Mucosa of descending colon (tissue), 3 donors: ENCODE measurements at regions not wholly inside any gene's neighbourhood (a gene's known extent, or its start where the extent isn't known, plus 50 kb on each side); places are given as distances from the start of the nearest gene placed in this dataset.
"Not testable (repeated sequence)": the region's sequence is repeated elsewhere in the genome, so short reads cannot be mapped to it uniquely, and the experiment has no call there.

Experiments used
- ATAC-seq: fragments of 200-7000 bp; cut with Tn5 transposase; one replicate; pipeline ENCODE4 v1.9.1; 2020; ENCODE audit warnings: mild to moderate bottlenecking, moderate library complexity
- DNase-seq, 3 donors: peaks; one replicate each; pipeline ENCODE4 v3.0.0-alpha.2; 2020
- H3K36me3 ChIP-seq: fragments of 200-600 bp; one replicate; pipeline ENCODE4 v1.8.0; 2021; ENCODE audit warnings: low read depth, mild to moderate bottlenecking
- H3K4me1 ChIP-seq: fragments of 200-600 bp; one replicate; pipeline ENCODE4 v1.8.0; 2021; ENCODE audit warnings: low read depth, mild to moderate bottlenecking
- H3K4me3 ChIP-seq: fragments of 200-600 bp; one replicate; pipeline ENCODE4 v1.8.0; 2021; ENCODE audit warnings: mild to moderate bottlenecking
- H3K9me3 ChIP-seq: fragments of 200-600 bp; one replicate; pipeline ENCODE4 v1.8.0; 2021; ENCODE audit warnings: mild to moderate bottlenecking
- CTCF ChIP-seq: fragments of 200-600 bp; IDR thresholded peaks from one replicate; pipeline ENCODE4 v1.8.0; 2022; ENCODE audit warnings: antibody characterized with exemption, mild to moderate bottlenecking
- intact Hi-C, 2 donors: fragments of 100-400 bp; cut with DNase I in 1 of 2; cut with micrococcal nuclease in 1 of 2; formaldehyde crosslinking; loops; one replicate each; pipeline versions ENCODE4 v1.11.0 to v1.11.1; 2022; cut with DNase I, micrococcal nuclease
- donor health status: DM: no; HTN: no; CAD: no; lungs with moderate emphysema.
- donor health status: DM: no; HTN: no; CAD: no.
- donor health status: DM: no; HTN: yes; CAD: no.

GRCh38 chr13:68708336-68708908 lies 1399.2 kb upstream of the ATXN8OS start:
- no peak overlapping the region for H3K4me3 ChIP-seq
- no peaks in the 10 kb centered on the region for H3K4me1 ChIP-seq
- ATAC-seq, result no peak

GRCh38 chr13:68706044-68706443 lies 1401.6 kb upstream of the ATXN8OS start:
- DNase-seq, intact Hi-C loops, H3K4me3 ChIP-seq, H3K36me3 ChIP-seq, H3K4me1 ChIP-seq, ATAC-seq, H3K9me3 ChIP-seq: not testable (repeated sequence)

More at GRCh38 chr13:68708336-68708908, 1399.2 kb upstream of the ATXN8OS start:
- Histone ChIP-seq H3K9me3 (no peaks in the 10 kb centered on the region), H3K36me3 (no peaks in the 10 kb centered on the region)
- intact Hi-C loops, result no loop called here
- no peak for TF ChIP-seq CTCF
- no peak for DNase-seq

- no peak for TF ChIP-seq CTCF
- H3K4me1 ChIP-seq, result no peaks in the 10 kb centered on the region
- H3K4me3 ChIP-seq, result no peak overlapping the region
- no peaks in the 10 kb centered on the region for H3K36me3 ChIP-seq
- intact Hi-C loops, result no loop called here
- no peak for ATAC-seq
- H3K9me3 ChIP-seq, result no peaks in the 10 kb centered on the region
- DNase-seq, result no peak
These were observed 1410.1 kb upstream of the ATXN8OS start for GRCh38 chr13:68697551-68697950.

- intact Hi-C loops, result no loop called here
These were observed 1410.7 kb upstream of the ATXN8OS start for GRCh38 chr13:68696907-68697306.

GRCh38 chr13:68692049-68692448 lies 1415.6 kb upstream of the ATXN8OS start:
- no peak for ATAC-seq
- intact Hi-C loops, result no loop called here
- no peak for TF ChIP-seq CTCF

More at GRCh38 chr13:68696907-68697306, 1410.7 kb upstream of the ATXN8OS start:
- DNase-seq (no peak), ATAC-seq (no peak)
- Histone ChIP-seq H3K4me1 (no peaks in the 10 kb centered on the region), H3K4me3 (no peak overlapping the region), H3K36me3 (no peaks in the 10 kb centered on the region), H3K9me3 (no peaks in the 10 kb centered on the region)
- TF ChIP-seq CTCF, result no peak

GRCh38 chr13:68690567-68690966 lies 1417.1 kb upstream of the ATXN8OS start:
- H3K4me3 ChIP-seq, result no peak overlapping the region
- DNase-seq, result no peak
- no peaks in the 10 kb centered on the region for H3K9me3 ChIP-seq
- no peak for TF ChIP-seq CTCF
- no peak for ATAC-seq
- intact Hi-C loops, result no loop called here
- H3K4me1 ChIP-seq, result no peaks in the 10 kb centered on the region
- H3K36me3 ChIP-seq, result no peaks in the 10 kb centered on the region

More at GRCh38 chr13:68692049-68692448, 1415.6 kb upstream of the ATXN8OS start:
- H3K36me3 ChIP-seq, result no peaks in the 10 kb centered on the region
- no peaks in the 10 kb centered on the region for H3K9me3 ChIP-seq
- H3K4me3 ChIP-seq, result no peak overlapping the region
- no peak for DNase-seq
- no peaks in the 10 kb centered on the region for H3K4me1 ChIP-seq
